Suprapubic skin (tissue), 2 donors: ENCODE measurements at regions not wholly inside any gene's neighbourhood (a gene's known extent, or its start where the extent isn't known, plus 50 kb on each side); places are given as distances from the start of the nearest gene placed in this dataset.

Source experiments
- EP300 ChIP-seq: sonication (generic); formaldehyde crosslinking; IDR thresholded peaks from one replicate; pipeline ENCODE4 v1.6.1; 2017; ENCODE audit warnings: antibody characterized with exemption
- POLR2A ChIP-seq, 2 donors: fragments of 450-650 bp; IDR thresholded peaks; one replicate each; pipeline ENCODE4 v1.6.1; 2017; ENCODE audit warnings: antibody characterized with exemption in 2 of 2, mild to moderate bottlenecking in 2 of 2, moderate library complexity in 2 of 2

- TF ChIP-seq EP300 (no peak), POLR2A (IDR thresholded peaks at IDR 0.05) (no peak)
Measured at GRCh38 chr12:39112064-39112463, 206.7 kb upstream of the CPNE8 start.
